ENCODE measurements at regions not wholly inside any gene's neighbourhood (a gene's known extent, or its start where the extent isn't known, plus 50 kb on each side); places are given as distances from the start of the nearest gene placed in this dataset.

DNA sequence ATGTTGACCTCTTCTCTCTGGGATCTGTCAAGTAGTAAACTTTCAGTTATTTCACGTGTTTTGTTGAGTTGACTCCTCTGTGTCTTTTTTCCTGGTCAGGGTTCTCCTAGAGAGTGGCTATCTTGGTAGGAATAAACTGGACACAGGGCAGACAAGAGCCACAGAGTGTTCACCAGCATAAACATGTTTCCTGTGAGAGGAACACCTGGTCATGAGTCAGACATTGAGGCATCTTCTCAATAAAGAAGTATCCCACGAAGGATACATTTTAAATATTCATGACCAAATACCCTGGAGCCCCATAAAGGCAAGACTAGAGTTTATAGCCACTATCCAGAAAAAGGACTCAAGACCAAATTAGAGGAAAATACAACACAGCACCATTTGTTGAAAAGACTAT is 269.7 kb upstream of the ZNF521 start:
- TF ChIP-seq, protein P1, sequence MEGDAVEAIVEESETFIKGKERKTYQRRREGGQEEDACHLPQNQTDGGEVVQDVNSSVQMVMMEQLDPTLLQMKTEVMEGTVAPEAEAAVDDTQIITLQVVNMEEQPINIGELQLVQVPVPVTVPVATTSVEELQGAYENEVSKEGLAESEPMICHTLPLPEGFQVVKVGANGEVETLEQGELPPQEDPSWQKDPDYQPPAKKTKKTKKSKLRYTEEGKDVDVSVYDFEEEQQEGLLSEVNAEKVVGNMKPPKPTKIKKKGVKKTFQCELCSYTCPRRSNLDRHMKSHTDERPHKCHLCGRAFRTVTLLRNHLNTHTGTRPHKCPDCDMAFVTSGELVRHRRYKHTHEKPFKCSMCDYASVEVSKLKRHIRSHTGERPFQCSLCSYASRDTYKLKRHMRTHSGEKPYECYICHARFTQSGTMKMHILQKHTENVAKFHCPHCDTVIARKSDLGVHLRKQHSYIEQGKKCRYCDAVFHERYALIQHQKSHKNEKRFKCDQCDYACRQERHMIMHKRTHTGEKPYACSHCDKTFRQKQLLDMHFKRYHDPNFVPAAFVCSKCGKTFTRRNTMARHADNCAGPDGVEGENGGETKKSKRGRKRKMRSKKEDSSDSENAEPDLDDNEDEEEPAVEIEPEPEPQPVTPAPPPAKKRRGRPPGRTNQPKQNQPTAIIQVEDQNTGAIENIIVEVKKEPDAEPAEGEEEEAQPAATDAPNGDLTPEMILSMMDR (IDR thresholded peaks at IDR 0.05; ENCODE audit: low read depth, low read length): no peak
- no peak for TF ChIP-seq EZH2phosphoT487 (IDR thresholded peaks at IDR 0.05; ENCODE audit: low read depth)

All from OCI-LY3 (cell line).